ENCODE measurements at regions not wholly inside any gene's neighbourhood (a gene's known extent, or its start where the extent isn't known, plus 50 kb on each side); places are given as distances from the start of the nearest gene placed in this dataset.

- Histone ChIP-seq H3K36me3 (ENCODE audit: insufficient read depth, low read length, poor library complexity, severe bottlenecking) (no peaks in the 10 kb centered on the region), H3K4me1 (ENCODE audit: insufficient read depth, low read length, poor library complexity, severe bottlenecking) (peaks cover 3% of the 10 kb centered on the region), H3K4me3 (ENCODE audit: low read depth, low read length, poor library complexity, severe bottlenecking) (no peak overlapping the region), H3K9me3 (ENCODE audit: low read depth, low read length, poor library complexity, severe bottlenecking) (no peaks in the 10 kb centered on the region), H3K27me3 (replicated peaks; ENCODE audit: insufficient read depth, low read depth, low read length, poor library complexity) (no peaks in the 10 kb centered on the region), H3K27ac (ENCODE audit: low read depth, low read length, poor library complexity, severe bottlenecking) (no peak overlapping the region)
- no peak for DNase-seq (ENCODE audit: low spot score)
- CTCF ChIA-PET = no interaction called here
- no peak for TF ChIP-seq EZH2 (IDR thresholded peaks at IDR 0.05; ENCODE audit: borderline replicate concordance, low read depth, low read length, poor library complexity, severe bottlenecking)
- TF ChIP-seq CTCF (conservative IDR thresholded peaks at IDR 0.05; ENCODE audit: low read depth, low read length) = no peak
- no TSS peak for BruUV-seq (replicated peaks)
- POLR2A ChIA-PET (ENCODE audit: low non-redundant PET) = no interaction called here
- intact Hi-C loops (cut with micrococcal nuclease; ENCODE audit: unreplicated experiment) = no loop called here
Observed at GRCh38 chr10:117928281-117928680, 118.5 kb downstream of the RAB11FIP2 start.

- intact Hi-C loops (cut with micrococcal nuclease; ENCODE audit: unreplicated experiment) = no loop called here
- no peak for TF ChIP-seq CTCF (conservative IDR thresholded peaks at IDR 0.05; ENCODE audit: low read depth, low read length)
- no peak for TF ChIP-seq EZH2 (IDR thresholded peaks at IDR 0.05; ENCODE audit: borderline replicate concordance, low read depth, low read length, poor library complexity, severe bottlenecking)
- CTCF ChIA-PET = no interaction called here
- no TSS peak for BruUV-seq (replicated peaks)
- H3K27me3 ChIP-seq (replicated peaks; ENCODE audit: insufficient read depth, low read depth, low read length, poor library complexity) = no peaks in the 10 kb centered on the region
- POLR2A ChIA-PET (ENCODE audit: low non-redundant PET) = no interaction called here
- H3K9me3 ChIP-seq (ENCODE audit: low read depth, low read length, poor library complexity, severe bottlenecking) = no peaks in the 10 kb centered on the region
- H3K27ac ChIP-seq (ENCODE audit: low read depth, low read length, poor library complexity, severe bottlenecking) = no peak overlapping the region
- H3K4me1 ChIP-seq (ENCODE audit: insufficient read depth, low read length, poor library complexity, severe bottlenecking) = peaks cover 3% of the 10 kb centered on the region
- no peak overlapping the region for H3K4me3 ChIP-seq (ENCODE audit: low read depth, low read length, poor library complexity, severe bottlenecking)
- no peak for DNase-seq (ENCODE audit: low spot score)
- H3K36me3 ChIP-seq (ENCODE audit: insufficient read depth, low read length, poor library complexity, severe bottlenecking) = no peaks in the 10 kb centered on the region
Observed at GRCh38 chr10:117928741-117929140, 118.0 kb downstream of the RAB11FIP2 start.

GRCh38 chr10:117929327-117930067 is 117.2 kb downstream of the RAB11FIP2 start:
- H3K4me3 ChIP-seq (ENCODE audit: low read depth, low read length, poor library complexity, severe bottlenecking) = no peak overlapping the region
- H3K27ac ChIP-seq (ENCODE audit: low read depth, low read length, poor library complexity, severe bottlenecking) = no peak overlapping the region
- peaks cover 3% of the 10 kb centered on the region for H3K4me1 ChIP-seq (ENCODE audit: insufficient read depth, low read length, poor library complexity, severe bottlenecking)
- no TSS peak for BruUV-seq (replicated peaks)
- intact Hi-C loops (cut with micrococcal nuclease; ENCODE audit: unreplicated experiment) = no loop called here
- TF ChIP-seq CTCF (conservative IDR thresholded peaks at IDR 0.05; ENCODE audit: low read depth, low read length) = no peak
- TF ChIP-seq EZH2 (IDR thresholded peaks at IDR 0.05; ENCODE audit: borderline replicate concordance, low read depth, low read length, poor library complexity, severe bottlenecking) = no peak
- no peaks in the 10 kb centered on the region for H3K36me3 ChIP-seq (ENCODE audit: insufficient read depth, low read length, poor library complexity, severe bottlenecking)
- no peak for DNase-seq (ENCODE audit: low spot score)
- ChIA-PET CTCF (no interaction called here), POLR2A (ENCODE audit: low non-redundant PET) (no interaction called here)
- no peaks in the 10 kb centered on the region for H3K27me3 ChIP-seq (replicated peaks; ENCODE audit: insufficient read depth, low read depth, low read length, poor library complexity)
- no peaks in the 10 kb centered on the region for H3K9me3 ChIP-seq (ENCODE audit: low read depth, low read length, poor library complexity, severe bottlenecking)

All from A673 (cell line).